KG1 (cell line): ENCODE measurements at regions not wholly inside any gene's neighbourhood (a gene's known extent, or its start where the extent isn't known, plus 50 kb on each side); places are given as distances from the start of the nearest gene placed in this dataset.
"Not testable (repeated sequence)": the region's sequence is repeated elsewhere in the genome, so short reads cannot be mapped to it uniquely, and the experiment has no call there.

ENCODE experiments used
- DNase-seq: peaks from one replicate; lab custom pipeline; 2025; lab: John Stamatoyannopoulos, UW

DNA sequence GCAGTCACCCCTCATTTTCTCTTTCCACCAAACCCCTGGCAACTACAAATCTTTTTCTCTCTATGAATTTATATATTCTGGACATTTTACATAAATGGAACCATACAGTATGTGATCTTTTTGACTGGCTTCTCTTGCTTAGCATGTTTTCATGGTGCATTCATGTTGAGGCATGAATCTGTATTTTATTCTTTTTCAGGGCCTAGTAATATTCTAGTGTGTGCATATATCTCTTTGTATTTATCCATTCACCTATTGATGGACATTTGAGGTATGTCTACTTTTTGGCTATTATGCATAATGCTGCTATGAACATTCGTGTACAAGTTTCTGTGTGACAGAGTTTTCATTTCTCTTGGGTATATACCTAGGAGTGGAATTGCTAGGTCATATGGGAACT lies 78.2 kb downstream of the HACD1 start:
- DNase-seq, result no peak

- no peak for DNase-seq
These were observed 79.9 kb downstream of the HACD1 start for GRCh38 chr10:17537281-17537680.

- no peak for DNase-seq
These were observed 81.0 kb downstream of the HACD1 start for GRCh38 chr10:17536221-17536620.

GRCh38 chr10:17533731-17534130 lies 79.3 kb upstream of the ST8SIA6 start:
- no peak for DNase-seq

DNA sequence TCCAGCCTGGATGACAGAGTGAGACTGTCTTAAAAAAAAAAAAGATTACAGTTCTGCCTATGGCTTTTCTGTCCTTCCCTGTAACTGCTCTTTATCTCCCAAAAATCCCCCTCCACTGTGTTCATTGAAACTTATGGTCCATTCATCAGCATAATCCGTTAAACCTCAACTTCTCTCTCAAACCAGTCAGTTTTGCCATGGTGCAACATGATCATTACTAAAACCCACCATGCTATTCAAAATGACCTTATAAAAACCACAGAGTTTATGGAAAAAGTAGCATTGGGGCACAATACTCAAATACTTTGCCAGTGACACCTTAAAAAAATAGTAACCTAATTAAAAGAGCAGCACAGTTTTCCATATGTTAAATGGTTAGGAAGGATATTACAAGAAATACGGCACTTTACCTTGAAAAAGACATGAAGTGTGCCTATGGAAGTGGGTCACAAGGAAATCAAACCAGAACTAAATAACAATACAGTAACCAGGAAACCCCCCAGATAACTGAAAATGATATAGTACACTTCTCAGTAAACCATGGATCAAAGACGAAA lies 74.0 kb upstream of the ST8SIA6 start:
- no peak for DNase-seq

- no peak for DNase-seq
These were observed 73.2 kb upstream of the ST8SIA6 start for GRCh38 chr10:17527514-17528146.

DNA sequence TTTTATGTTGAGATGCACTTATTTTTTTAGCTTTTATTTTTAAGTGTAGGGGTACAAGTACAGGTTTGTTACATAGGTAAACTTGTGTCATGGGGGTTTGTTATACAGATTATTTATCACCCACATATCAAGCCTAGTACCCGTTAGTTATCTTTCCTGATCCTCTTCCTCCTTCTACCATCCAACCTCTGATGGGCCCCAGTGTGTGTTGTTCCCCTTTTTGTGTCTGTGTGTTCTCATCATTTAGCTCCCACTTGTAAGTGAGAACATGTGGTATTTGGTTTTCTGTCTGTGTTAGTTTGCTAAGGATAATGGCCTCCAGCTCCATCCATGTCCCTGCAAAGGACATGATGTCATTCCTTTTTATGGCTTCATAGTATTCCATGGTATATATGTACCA lies 72.2 kb upstream of the ST8SIA6 start:
- not testable (repeated sequence) for DNase-seq

GRCh38 chr10:17523917-17524316 lies 69.5 kb upstream of the ST8SIA6 start:
- no peak for DNase-seq

GRCh38 chr10:17523246-17523753 lies 68.9 kb upstream of the ST8SIA6 start:
- no peak for DNase-seq

- not testable (repeated sequence) for DNase-seq
These were observed 67.9 kb upstream of the ST8SIA6 start for GRCh38 chr10:17522269-17522668.

DNA sequence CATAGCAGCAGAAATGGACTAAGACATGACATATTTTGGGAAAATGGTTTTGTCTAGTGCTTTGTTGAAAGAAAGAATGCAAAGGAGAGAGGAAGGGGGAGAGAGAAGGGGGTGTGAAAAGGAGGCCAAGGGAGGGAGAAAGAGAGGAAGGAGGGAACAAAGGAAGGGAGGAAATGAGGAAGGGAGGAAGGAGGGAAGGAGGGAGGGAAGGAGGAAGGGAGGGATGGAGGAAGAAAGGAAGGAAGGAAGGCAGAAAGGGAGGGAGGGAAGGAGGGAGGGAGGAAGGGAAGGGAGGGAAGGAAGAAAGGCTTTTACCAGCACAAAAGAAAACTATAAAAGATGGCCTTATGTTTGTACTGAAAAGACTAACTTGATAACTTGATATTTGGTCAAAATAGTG lies 65.1 kb upstream of the ST8SIA6 start:
- no peak for DNase-seq

GRCh38 chr10:17518338-17518737 lies 63.9 kb upstream of the ST8SIA6 start:
- DNase-seq, result no peak

GRCh38 chr10:17516376-17516775 lies 62.0 kb upstream of the ST8SIA6 start:
- DNase-seq, result no peak

GRCh38 chr10:17512341-17513001 lies 58.1 kb upstream of the ST8SIA6 start:
- DNase-seq, result no peak

DNA sequence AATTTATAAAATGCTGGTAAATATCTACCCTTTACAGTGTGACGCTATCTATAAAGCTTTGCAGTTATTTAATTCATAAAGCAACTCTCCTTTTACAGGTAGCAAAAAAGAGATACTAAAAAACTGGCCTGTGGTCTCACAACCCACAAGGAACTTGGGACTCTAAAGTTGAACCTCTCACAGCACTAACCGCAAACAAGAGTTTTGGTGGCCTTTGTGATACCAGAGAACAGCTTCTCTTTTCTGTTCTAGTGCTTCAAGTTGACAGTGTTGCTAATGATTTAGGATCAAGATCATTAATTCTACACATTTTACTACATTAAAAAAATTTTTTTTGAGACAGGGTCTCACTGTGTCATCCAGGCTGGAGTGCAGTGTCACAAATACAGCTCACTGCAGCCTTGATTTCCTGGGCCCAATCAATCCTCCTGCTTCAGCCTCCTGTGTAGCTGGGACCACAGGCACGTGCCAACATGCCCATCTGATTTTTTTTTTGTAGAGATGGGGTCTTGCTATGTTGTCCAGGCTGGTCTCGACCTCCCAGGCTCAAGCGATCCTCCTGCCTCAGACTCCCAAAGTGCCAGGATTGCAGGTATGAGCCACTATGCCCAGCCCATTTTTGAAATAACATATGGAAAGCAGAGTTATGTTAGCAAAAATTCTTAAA lies 56.0 kb upstream of the ST8SIA6 start:
- DNase-seq, result peak; percentile 31

- no peak for DNase-seq
These were observed 53.1 kb upstream of the ST8SIA6 start for GRCh38 chr10:17507538-17507937.

DNA sequence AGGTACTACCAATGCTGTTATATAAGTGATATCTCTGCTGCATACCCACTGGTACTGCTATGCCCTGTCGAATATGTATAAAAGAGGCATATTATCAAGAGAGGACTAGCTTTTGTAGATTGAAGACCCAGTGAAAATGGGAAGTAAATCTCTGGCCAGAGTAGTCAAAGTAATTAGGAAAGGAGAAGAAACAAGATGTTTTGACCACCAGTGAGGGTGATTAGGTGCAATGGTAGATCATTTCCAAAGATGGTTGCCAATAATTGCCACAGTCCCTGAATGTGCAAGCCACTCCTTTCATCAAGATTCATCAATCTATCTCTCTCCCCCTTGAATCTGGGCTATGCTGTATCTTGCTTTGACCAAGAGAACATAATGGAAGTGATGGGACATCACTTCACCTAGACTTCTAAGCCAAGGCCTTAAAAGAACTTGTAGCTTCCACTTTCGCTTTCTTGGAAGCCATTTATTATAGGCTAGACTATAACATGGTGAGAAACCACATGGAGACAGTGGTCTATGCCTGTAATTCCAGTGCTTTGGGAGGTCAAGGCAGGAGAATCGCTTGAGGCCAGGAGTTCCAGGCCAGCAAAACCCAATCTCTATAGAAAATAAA lies 52.6 kb upstream of the ST8SIA6 start:
- DNase-seq, result no peak

DNA sequence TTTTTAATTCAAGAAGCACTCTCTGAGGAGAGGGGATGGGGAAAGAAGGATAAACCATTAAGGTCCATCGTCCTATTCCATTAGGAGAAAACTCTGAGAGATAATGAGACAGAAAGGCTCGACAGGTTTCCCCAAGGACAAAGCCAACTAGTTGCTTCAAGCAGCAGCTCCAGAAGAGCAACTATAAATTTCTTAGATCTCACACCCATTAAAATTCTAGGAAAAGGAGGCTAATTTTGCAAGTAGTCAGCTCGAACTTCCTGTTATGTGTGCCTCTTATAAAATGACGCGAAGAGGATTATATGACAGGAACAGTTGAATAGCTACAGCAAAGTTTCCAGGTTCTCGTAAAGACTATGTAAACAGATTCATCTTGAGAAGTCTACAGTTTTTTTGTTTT lies 52.0 kb upstream of the ST8SIA6 start:
- DNase-seq, result peak; percentile 20

DNA sequence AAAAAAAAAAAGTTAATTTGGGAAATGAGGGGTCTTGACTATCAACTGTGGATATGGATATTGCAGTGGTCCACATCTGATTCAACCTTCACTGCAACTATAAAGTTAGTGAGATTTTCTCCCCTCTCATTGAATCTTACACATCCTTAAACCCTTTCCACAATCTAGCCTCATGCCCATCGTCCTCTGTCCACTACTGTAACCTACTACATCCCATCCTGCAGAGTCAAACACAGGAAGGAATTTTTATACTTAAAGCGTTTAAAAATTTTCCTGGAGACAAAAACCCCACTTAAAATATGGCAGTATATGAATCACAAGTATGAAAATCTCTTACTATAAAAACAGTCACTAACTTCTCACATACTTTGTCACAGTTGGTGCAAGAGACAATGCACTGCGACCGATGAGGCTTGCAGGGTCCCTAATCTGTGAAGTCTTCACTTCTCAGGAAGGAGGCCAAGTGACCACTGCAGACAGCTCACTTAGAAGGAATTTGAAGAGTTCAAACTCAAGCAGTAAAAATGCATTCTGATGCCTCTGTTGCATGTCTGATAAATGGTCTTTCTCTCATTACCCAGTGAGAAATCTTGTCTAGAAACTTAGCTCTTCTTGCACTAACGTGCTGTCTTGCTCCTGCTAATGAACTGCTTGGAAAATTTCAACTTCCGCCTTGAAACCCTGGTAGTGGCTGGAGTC lies 50.3 kb upstream of the ST8SIA6 start:
- no peak for DNase-seq
